ENCODE measurements at regions not wholly inside any gene's neighbourhood (a gene's known extent, or its start where the extent isn't known, plus 50 kb on each side); places are given as distances from the start of the nearest gene placed in this dataset.

- Histone ChIP-seq H3K9me2 (replicated peaks; ENCODE audit: insufficient read depth, low read length) (no peaks in the 10 kb centered on the region), H3K27me3 (ENCODE audit: low read length) (no peaks in the 10 kb centered on the region), H3K36me3 (ENCODE audit: low read length) (no peaks in the 10 kb centered on the region), H3K27ac (ENCODE audit: low read depth, low read length) (no peak overlapping the region), H3K9ac (ENCODE audit: low read length) (no peak overlapping the region), H3K4me2 (ENCODE audit: low read depth, low read length, poor library complexity, severe bottlenecking) (no peak overlapping the region), H4K20me1 (ENCODE audit: low read depth, low read length) (no peaks in the 10 kb centered on the region), H3K9me3 (ENCODE audit: insufficient read depth, low read length) (no peaks in the 10 kb centered on the region), H3F3A (ENCODE audit: insufficient read depth) (no peaks in the 10 kb centered on the region), H2AFZ (ENCODE audit: low read depth, low read length, severe bottlenecking) (no peak overlapping the region), H3K4me3 (ENCODE audit: insufficient read depth, low read length, poor library complexity, severe bottlenecking) (no peak overlapping the region), H3K79me2 (ENCODE audit: insufficient read depth, low read length) (no peaks in the 10 kb centered on the region)
- no peak for TF ChIP-seq CTCF (IDR thresholded peaks at IDR 0.05; ENCODE audit: insufficient read depth, low read length, poor library complexity, severe bottlenecking)
- no peak for TF ChIP-seq EZH2phosphoT487 (conservative IDR thresholded peaks at IDR 0.05; ENCODE audit: low read length)
These were observed 695.5 kb downstream of the INHBA start for GRCh38 chr7:41007351-41007751.

GRCh38 chr7:41006306-41006995 is 696.4 kb downstream of the INHBA start:
- H3K4me2 ChIP-seq (ENCODE audit: low read depth, low read length, poor library complexity, severe bottlenecking), result no peak overlapping the region
- no peak overlapping the region for H3K27ac ChIP-seq (ENCODE audit: low read depth, low read length)
- no peak overlapping the region for H3K9ac ChIP-seq (ENCODE audit: low read length)
- H3F3A ChIP-seq (ENCODE audit: insufficient read depth), result no peaks in the 10 kb centered on the region
- no peaks in the 10 kb centered on the region for H3K36me3 ChIP-seq (ENCODE audit: low read length)
- no peak overlapping the region for H2AFZ ChIP-seq (ENCODE audit: low read depth, low read length, severe bottlenecking)
- H3K27me3 ChIP-seq (ENCODE audit: low read length), result no peaks in the 10 kb centered on the region
- no peak overlapping the region for H3K4me3 ChIP-seq (ENCODE audit: insufficient read depth, low read length, poor library complexity, severe bottlenecking)
- no peaks in the 10 kb centered on the region for H3K9me3 ChIP-seq (ENCODE audit: insufficient read depth, low read length)
- H4K20me1 ChIP-seq (ENCODE audit: low read depth, low read length), result no peaks in the 10 kb centered on the region
- no peaks in the 10 kb centered on the region for H3K79me2 ChIP-seq (ENCODE audit: insufficient read depth, low read length)
- no peak for TF ChIP-seq CTCF (IDR thresholded peaks at IDR 0.05; ENCODE audit: insufficient read depth, low read length, poor library complexity, severe bottlenecking)
- no peaks in the 10 kb centered on the region for H3K9me2 ChIP-seq (replicated peaks; ENCODE audit: insufficient read depth, low read length)

GRCh38 chr7:41005374-41005901 is 697.5 kb downstream of the INHBA start:
- no peak for TF ChIP-seq EZH2phosphoT487 (conservative IDR thresholded peaks at IDR 0.05; ENCODE audit: low read length)
- no peak for TF ChIP-seq CTCF (IDR thresholded peaks at IDR 0.05; ENCODE audit: insufficient read depth, low read length, poor library complexity, severe bottlenecking)
- no peaks in the 10 kb centered on the region for H3K27me3 ChIP-seq (ENCODE audit: low read length)
- H3K79me2 ChIP-seq (ENCODE audit: insufficient read depth, low read length), result no peaks in the 10 kb centered on the region
- H3F3A ChIP-seq (ENCODE audit: insufficient read depth), result no peaks in the 10 kb centered on the region
- H4K20me1 ChIP-seq (ENCODE audit: low read depth, low read length), result no peaks in the 10 kb centered on the region
- H2AFZ ChIP-seq (ENCODE audit: low read depth, low read length, severe bottlenecking), result no peak overlapping the region
- H3K4me2 ChIP-seq (ENCODE audit: low read depth, low read length, poor library complexity, severe bottlenecking), result no peak overlapping the region
- no peak overlapping the region for H3K27ac ChIP-seq (ENCODE audit: low read depth, low read length)
- H3K9ac ChIP-seq (ENCODE audit: low read length), result no peak overlapping the region
- H3K9me2 ChIP-seq (replicated peaks; ENCODE audit: insufficient read depth, low read length), result no peaks in the 10 kb centered on the region
- no peaks in the 10 kb centered on the region for H3K9me3 ChIP-seq (ENCODE audit: insufficient read depth, low read length)
- H3K36me3 ChIP-seq (ENCODE audit: low read length), result no peaks in the 10 kb centered on the region
- H3K4me3 ChIP-seq (ENCODE audit: insufficient read depth, low read length, poor library complexity, severe bottlenecking), result no peak overlapping the region

Measured in SU-DHL-6 (cell line).